ENCODE measurements at regions not wholly inside any gene's neighbourhood (a gene's known extent, or its start where the extent isn't known, plus 50 kb on each side); places are given as distances from the start of the nearest gene placed in this dataset.

GRCh38 chr18:65968239-65969004 is 217.6 kb downstream of the CDH7 start:
- TF ChIP-seq CTCF (IDR thresholded peaks at IDR 0.05) (no peak), POLR2A (IDR thresholded peaks at IDR 0.05) (no peak)
